Esophagus muscularis mucosa (tissue), 4 donors: ENCODE measurements at regions not wholly inside any gene's neighbourhood (a gene's known extent, or its start where the extent isn't known, plus 50 kb on each side); places are given as distances from the start of the nearest gene placed in this dataset.
A peak's percentile ranks its signal among the peaks of the same experiment; 100 is the strongest.

ENCODE experiments used
- DNase-seq: peaks from one replicate; pipeline ENCODE4 v3.0.0-alpha.2; 2017; ENCODE audit errors: extremely low spot score
- H3K27ac ChIP-seq, 4 donors: fragments of 200-600 bp; sonication (generic); replicated peaks in 1 of 4; 1 replicate in 3 of 4; 2 replicates in 1 of 4; pipeline ENCODE4 v1.5.1; 2016 to 2019; ENCODE audit warnings: mild to moderate bottlenecking in 1 of 4
- H3K27me3 ChIP-seq, 4 donors: fragments of 200-600 bp; sonication (generic); one replicate each; pipeline versions ENCODE4 v1.5.1 to v1.6.0; 2016 to 2019
- H3K36me3 ChIP-seq, 4 donors: fragments of 200-600 bp; sonication (generic); one replicate each; pipeline ENCODE4 v1.5.1; 2016 to 2019
- H3K4me1 ChIP-seq, 4 donors: fragments of 200-600 bp; sonication (generic); one replicate each; pipeline ENCODE4 v1.5.1; 2016 to 2019
- H3K4me3 ChIP-seq, 4 donors: fragments of 200-600 bp; sonication (generic); 1 replicate in 2 of 4; 2 replicates in 2 of 4; pipeline ENCODE4 v1.5.1; 2016 to 2019; ENCODE audit warnings: mild to moderate bottlenecking in 4 of 4, moderate library complexity in 1 of 4
- H3K9me3 ChIP-seq, 4 donors: fragments of 200-600 bp; sonication (generic); 1 replicate in 3 of 4; 2 replicates in 1 of 4; pipeline ENCODE4 v1.5.1; 2016 to 2019
- EP300 ChIP-seq: sonication (generic); formaldehyde crosslinking; IDR thresholded peaks from one replicate; pipeline ENCODE4 v1.6.1; 2017; ENCODE audit warnings: antibody characterized with exemption
- POLR2A ChIP-seq: fragments of 450-650 bp; IDR thresholded peaks from one replicate; pipeline ENCODE4 v1.6.1; 2017; ENCODE audit warnings: antibody characterized with exemption, moderate library complexity, mild to moderate bottlenecking, low read depth
- POLR2AphosphoS5 ChIP-seq, 2 donors: sonication (generic); formaldehyde crosslinking; IDR thresholded peaks; one replicate each; pipeline ENCODE4 v1.6.1; 2017; ENCODE audit warnings: antibody characterized with exemption in 2 of 2
- WGBS: methylation state at CpG from one replicate; pipeline ENCODE4 v1.1.5; 2018; 5-methylcytosine and 5-hydroxymethylcytosine counted together
- intact Hi-C: fragments of 100-400 bp; cut with DNase I; formaldehyde crosslinking; loops from one replicate; pipeline ENCODE4 v1.15.1; 2023
- TF ChIP-seq, protein P1 (sequence below), 3 experiments: fragments of 200-600 bp in 2 of 3; fragments of 450-650 bp in 1 of 3; sonication (generic) in 2 of 3; IDR thresholded peaks; one replicate each; pipeline ENCODE4 v1.5.1; 2017 to 2019; ENCODE audit warnings: antibody characterized with exemption in 3 of 3, mild to moderate bottlenecking in 2 of 3, moderate library complexity in 1 of 3

DNA sequence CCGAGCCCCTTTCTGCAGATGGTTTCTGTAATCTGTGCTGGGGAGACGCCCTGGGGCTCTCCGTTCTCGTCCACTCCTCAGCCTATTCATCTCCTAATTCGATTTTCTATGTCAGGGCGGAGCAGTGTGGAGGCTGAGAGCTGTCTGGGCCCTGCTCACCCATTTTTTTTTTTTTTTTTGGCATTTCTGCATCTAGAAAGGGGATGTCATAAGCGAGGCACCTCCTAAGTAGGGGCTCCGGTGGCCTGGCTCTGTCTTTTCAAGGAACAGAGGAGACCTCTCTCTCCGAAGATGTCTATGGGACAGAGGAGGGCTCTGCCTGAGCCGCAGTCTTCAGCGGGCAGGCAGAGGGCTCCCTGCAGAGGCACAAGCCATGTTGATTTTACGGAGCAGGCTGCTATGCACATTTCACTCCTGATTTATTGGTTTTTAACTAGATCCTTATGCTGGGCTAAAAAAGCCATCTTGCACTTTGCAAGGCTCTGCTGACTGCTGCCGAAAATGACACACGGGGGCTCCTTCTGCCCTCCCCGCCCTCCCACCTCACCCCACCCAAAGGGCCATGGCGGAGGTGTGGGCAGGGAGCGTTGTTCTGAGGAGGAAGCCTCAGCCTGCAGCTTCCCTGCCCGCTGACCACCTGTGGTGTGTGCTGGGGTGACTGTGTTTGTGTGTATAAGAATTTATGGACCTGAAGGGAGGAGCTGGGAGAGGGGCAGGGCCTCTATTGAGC lies 71.0 kb downstream of the FOXD2 start:
- peak overlapping the region; percentile 56 to 67 (median 59) for H3K4me3 ChIP-seq
- no peaks in the 10 kb centered on the region for H3K36me3 ChIP-seq
- 17% methylated on average over 8 of the region's 18 CpGs for whole genome bisulfite sequencing
- TF ChIP-seq POLR2AphosphoS5 (IDR thresholded peaks at IDR 0.05), result no peak
- TF ChIP-seq EP300, result no peak
- no peak for TF ChIP-seq POLR2A
- TF ChIP-seq, protein P1, sequence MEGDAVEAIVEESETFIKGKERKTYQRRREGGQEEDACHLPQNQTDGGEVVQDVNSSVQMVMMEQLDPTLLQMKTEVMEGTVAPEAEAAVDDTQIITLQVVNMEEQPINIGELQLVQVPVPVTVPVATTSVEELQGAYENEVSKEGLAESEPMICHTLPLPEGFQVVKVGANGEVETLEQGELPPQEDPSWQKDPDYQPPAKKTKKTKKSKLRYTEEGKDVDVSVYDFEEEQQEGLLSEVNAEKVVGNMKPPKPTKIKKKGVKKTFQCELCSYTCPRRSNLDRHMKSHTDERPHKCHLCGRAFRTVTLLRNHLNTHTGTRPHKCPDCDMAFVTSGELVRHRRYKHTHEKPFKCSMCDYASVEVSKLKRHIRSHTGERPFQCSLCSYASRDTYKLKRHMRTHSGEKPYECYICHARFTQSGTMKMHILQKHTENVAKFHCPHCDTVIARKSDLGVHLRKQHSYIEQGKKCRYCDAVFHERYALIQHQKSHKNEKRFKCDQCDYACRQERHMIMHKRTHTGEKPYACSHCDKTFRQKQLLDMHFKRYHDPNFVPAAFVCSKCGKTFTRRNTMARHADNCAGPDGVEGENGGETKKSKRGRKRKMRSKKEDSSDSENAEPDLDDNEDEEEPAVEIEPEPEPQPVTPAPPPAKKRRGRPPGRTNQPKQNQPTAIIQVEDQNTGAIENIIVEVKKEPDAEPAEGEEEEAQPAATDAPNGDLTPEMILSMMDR (IDR thresholded peaks at IDR 0.05), result no peak
- DNase-seq, result no peak
- H3K9me3 ChIP-seq, result peaks cover 0 to 6% (median 0%) of the 10 kb centered on the region in 4 donors
- H3K27me3 ChIP-seq, result peaks cover 0 to 90% (median 9%) of the 10 kb centered on the region in 4 donors
- peaks cover 10 to 18% (median 18%) of the 10 kb centered on the region in 4 donors for H3K4me1 ChIP-seq
- H3K27ac ChIP-seq, result no peak overlapping the region
- intact Hi-C loops, result no loop called here

DNA sequence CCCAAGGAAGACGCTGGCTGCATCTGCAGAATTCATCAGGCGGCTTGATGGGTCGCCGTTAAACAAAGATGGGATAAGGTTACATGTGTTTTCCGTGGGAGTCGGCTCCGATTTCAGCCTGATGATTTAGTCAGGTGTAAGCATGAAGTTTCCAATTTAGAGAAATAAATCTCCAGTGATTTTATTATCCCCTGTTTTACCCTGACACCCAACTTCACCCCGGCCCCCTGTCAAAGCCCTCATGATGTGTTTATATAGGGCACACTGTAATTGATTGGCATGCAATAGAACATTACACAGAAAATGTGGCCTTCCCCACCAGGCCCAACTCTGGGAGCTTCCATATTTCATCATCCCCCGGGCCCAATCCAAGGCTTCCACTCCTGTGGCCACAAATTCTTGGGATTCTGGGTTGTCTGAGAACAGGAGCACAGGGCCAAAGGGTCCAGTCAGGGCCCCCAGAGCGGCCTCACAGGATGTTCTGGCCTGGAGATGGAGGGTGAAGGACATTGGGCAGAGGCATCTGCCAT lies 72.5 kb downstream of the FOXD2 start:
- DNase-seq, result no peak
- H3K9me3 ChIP-seq, result peaks cover 0 to 13% (median 3%) of the 10 kb centered on the region in 4 donors
- peaks cover 0 to 83% (median 9%) of the 10 kb centered on the region in 4 donors for H3K27me3 ChIP-seq
- TF ChIP-seq POLR2A, result no peak
- TF ChIP-seq, protein P1 (IDR thresholded peaks at IDR 0.05), result no peak
- H3K27ac ChIP-seq, result no peak overlapping the region
- intact Hi-C loops, result no loop called here
- peaks cover 10 to 18% (median 18%) of the 10 kb centered on the region in 4 donors for H3K4me1 ChIP-seq
- no peaks in the 10 kb centered on the region for H3K36me3 ChIP-seq
- WGBS, result 95% methylated on average over 10 of the region's 10 CpGs
- no peak overlapping the region for H3K4me3 ChIP-seq

DNA sequence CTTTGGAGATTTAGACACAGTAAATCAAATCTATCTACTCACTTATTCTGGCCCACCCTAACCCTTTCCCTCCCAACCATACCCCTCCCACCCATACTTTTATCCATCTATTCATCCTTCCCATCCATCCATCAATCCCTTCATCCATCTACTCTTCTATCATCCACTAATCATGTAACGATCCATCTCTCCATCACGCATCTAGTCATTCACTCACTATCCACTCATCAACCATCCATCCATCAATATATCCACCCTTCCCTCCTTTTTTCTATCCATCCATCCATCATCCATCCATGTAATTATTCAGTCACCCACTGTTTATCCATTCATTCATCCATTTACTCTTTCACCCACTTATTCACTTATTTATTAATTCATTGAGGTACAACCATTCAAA lies 74.0 kb downstream of the FOXD2 start:
- 90% methylated on average over 2 of the region's 2 CpGs for WGBS
- DNase-seq, result no peak
- Histone ChIP-seq H3K4me3 (no peak overlapping the region), H3K9me3 (peaks cover 0 to 13% (median 3%) of the 10 kb centered on the region in 4 donors), H3K4me1 (peaks cover 10 to 18% (median 18%) of the 10 kb centered on the region in 4 donors), H3K36me3 (no peaks in the 10 kb centered on the region), H3K27me3 (peaks cover 0 to 83% (median 6%) of the 10 kb centered on the region in 4 donors), H3K27ac (no peak overlapping the region)
- TF ChIP-seq EP300 (no peak), POLR2AphosphoS5 (IDR thresholded peaks at IDR 0.05) (no peak), POLR2A (no peak)
- TF ChIP-seq, protein P1 (IDR thresholded peaks at IDR 0.05), result no peak
- intact Hi-C loops, result no loop called here

DNA sequence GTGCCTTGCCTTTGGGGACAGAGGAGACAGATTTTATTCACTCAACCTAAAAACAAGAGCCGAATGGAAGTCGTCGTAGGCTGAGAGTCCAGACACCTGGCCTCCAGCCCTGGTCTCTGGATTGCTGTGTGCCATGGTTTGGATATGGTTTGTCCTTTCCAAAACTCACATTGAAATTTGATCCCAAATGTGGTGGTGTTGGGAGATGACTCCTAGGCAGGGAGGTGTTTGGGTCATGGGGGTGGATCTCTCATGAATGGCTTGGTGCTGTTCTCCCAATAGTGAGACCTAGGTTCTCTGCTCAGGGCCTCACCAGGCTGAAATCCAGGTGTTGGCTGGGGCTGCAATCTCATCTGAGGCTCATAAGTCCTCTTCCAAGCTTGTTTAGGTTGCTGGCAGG lies 75.5 kb downstream of the FOXD2 start:
- H3K36me3 ChIP-seq, result no peaks in the 10 kb centered on the region
- H3K9me3 ChIP-seq, result peaks cover 0 to 13% (median 5%) of the 10 kb centered on the region in 4 donors
- no peak for TF ChIP-seq POLR2AphosphoS5 (IDR thresholded peaks at IDR 0.05)
- no peak for TF ChIP-seq POLR2A
- no peak for TF ChIP-seq EP300
- TF ChIP-seq, protein P1 (IDR thresholded peaks at IDR 0.05), result no peak
- no peak overlapping the region for H3K27ac ChIP-seq
- peaks cover 7 to 10% (median 9%) of the 10 kb centered on the region in 4 donors for H3K4me1 ChIP-seq
- intact Hi-C loops, result no loop called here
- H3K27me3 ChIP-seq, result peaks cover 0 to 80% (median 0%) of the 10 kb centered on the region in 4 donors
- no peak for DNase-seq
- 96% methylated on average over 3 of the region's 3 CpGs for WGBS
- no peak overlapping the region for H3K4me3 ChIP-seq
